Coronary artery (tissue), 2 donors: ENCODE measurements at regions not wholly inside any gene's neighbourhood (a gene's known extent, or its start where the extent isn't known, plus 50 kb on each side); places are given as distances from the start of the nearest gene placed in this dataset.
"Not testable (repeated sequence)": the region's sequence is repeated elsewhere in the genome, so short reads cannot be mapped to it uniquely, and the experiment has no call there.

Experiments
- DNase-seq: peaks from one replicate; pipeline ENCODE4 v3.0.0-alpha.2; 2017; ENCODE audit warnings: low spot score
- H3K27ac ChIP-seq, 2 donors: fragments of 200-600 bp; sonication (generic); one replicate each; pipeline ENCODE4 v1.5.1; 2016 to 2019
- H3K4me3 ChIP-seq: fragments of 200-600 bp; sonication (generic); 2 replicates; pipeline ENCODE4 v1.5.1; 2016; ENCODE audit warnings: mild to moderate bottlenecking, moderate library complexity
- CTCF ChIP-seq: fragments of 200-600 bp; sonication (generic); IDR thresholded peaks from one replicate; pipeline ENCODE4 v1.5.1; 2019; ENCODE audit warnings: antibody characterized with exemption

GRCh38 chr12:89278169-89278568, 74.1 kb downstream of the DUSP6 start:
- DNase-seq = no peak
- Histone ChIP-seq H3K27ac (no peak overlapping the region), H3K4me3 (no peak overlapping the region)
- no peak for TF ChIP-seq CTCF

- no peak for DNase-seq
- Histone ChIP-seq H3K4me3 (no peak overlapping the region), H3K27ac (no peak overlapping the region)
- no peak for TF ChIP-seq CTCF
Observed at GRCh38 chr12:89276860-89277259, 75.4 kb downstream of the DUSP6 start.

- no peak overlapping the region for H3K27ac ChIP-seq
- H3K4me3 ChIP-seq = no peak overlapping the region
- DNase-seq = no peak
- TF ChIP-seq CTCF = no peak
Observed at GRCh38 chr12:89273525-89273924, 78.8 kb downstream of the DUSP6 start.

- DNase-seq = no peak
- TF ChIP-seq CTCF = no peak
- Histone ChIP-seq H3K4me3 (no peak overlapping the region), H3K27ac (no peak overlapping the region)
Observed at GRCh38 chr12:89270548-89270947, 81.8 kb downstream of the DUSP6 start.

- Histone ChIP-seq H3K27ac (no peak overlapping the region), H3K4me3 (no peak overlapping the region)
- no peak for TF ChIP-seq CTCF
- DNase-seq = no peak
Observed at GRCh38 chr12:89269174-89269573, 83.1 kb downstream of the DUSP6 start.

GRCh38 chr12:89267404-89267803, 84.9 kb downstream of the DUSP6 start:
- no peak for DNase-seq
- no peak for TF ChIP-seq CTCF
- H3K4me3 ChIP-seq = no peak overlapping the region
- no peak overlapping the region for H3K27ac ChIP-seq

- not testable (repeated sequence) for DNase-seq, H3K27ac ChIP-seq, H3K4me3 ChIP-seq
Observed at GRCh38 chr12:89266574-89267188, 85.6 kb downstream of the DUSP6 start.

- DNase-seq = no peak
- Histone ChIP-seq H3K27ac (no peak overlapping the region), H3K4me3 (no peak overlapping the region)
- no peak for TF ChIP-seq CTCF
Observed at GRCh38 chr12:89264837-89265236, 87.5 kb downstream of the DUSP6 start.
